Activated CD4-positive, CD25-positive, alpha-beta regulatory T cell treated with anti-CD3 and anti-CD28 coated beads, Interleukin-2, amount 50 U/mL, for 72 hours (primary cell): ENCODE measurements at regions not wholly inside any gene's neighbourhood (a gene's known extent, or its start where the extent isn't known, plus 50 kb on each side); places are given as distances from the start of the nearest gene placed in this dataset.

Experiments
- DNase-seq: peaks from one replicate; pipeline ENCODE4 v3.0.0; 2021

GRCh38 chr17:77867308-77867781 is 91.2 kb upstream of the TNRC6C start:
- no peak for DNase-seq

- no peak for DNase-seq
Observed at GRCh38 chr17:77867976-77868713, 90.4 kb upstream of the TNRC6C start.

DNA sequence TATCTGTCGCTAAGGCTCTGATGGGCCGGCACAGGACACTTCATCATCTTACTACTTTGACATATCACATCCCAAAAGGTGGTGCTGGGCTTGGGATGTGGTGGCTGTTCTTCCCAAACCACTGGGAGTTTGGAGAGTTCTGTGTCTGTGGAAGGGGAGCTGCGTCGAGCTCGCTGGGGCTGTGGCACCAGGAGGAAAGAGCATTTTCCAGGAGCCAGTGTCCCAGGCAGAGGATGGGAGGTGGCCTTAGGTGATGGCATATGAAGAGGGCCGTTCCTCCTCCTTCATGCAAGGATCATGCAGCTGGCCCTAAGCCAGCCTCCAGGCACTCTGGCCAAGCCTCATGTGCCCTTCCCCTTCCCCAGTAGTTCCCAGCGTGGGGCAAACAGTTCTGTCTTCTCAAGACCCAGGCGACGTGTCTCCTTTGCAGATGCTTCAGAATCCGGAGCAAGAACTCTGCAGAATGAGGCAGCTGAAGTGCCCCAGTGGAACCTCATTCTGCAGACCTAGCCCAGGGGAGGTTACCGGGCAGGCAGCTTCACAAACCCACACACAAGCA is 89.4 kb upstream of the TNRC6C start:
- DNase-seq: no peak

- DNase-seq: no peak
Observed at GRCh38 chr17:77869665-77870132, 88.8 kb upstream of the TNRC6C start.

DNA sequence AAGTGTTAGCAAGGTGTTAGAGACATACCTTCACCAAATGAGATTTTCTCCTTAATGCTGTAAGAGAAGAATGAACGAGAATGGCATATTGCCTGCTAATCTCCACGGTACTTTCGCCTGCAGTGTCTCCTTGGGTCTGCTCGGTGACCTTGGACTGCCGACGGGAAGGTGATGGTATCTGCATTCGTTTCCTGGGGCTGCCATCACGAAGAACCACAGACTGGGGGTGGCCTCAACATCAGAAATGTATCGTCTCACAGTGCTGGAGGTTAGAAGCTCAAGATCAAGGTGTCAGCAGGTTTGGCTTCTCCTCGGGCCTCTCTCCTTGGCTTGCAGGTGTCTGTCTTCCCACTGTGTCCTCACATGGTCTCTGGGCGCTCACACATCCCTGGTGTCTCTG is 86.3 kb upstream of the TNRC6C start:
- DNase-seq: no peak

DNA sequence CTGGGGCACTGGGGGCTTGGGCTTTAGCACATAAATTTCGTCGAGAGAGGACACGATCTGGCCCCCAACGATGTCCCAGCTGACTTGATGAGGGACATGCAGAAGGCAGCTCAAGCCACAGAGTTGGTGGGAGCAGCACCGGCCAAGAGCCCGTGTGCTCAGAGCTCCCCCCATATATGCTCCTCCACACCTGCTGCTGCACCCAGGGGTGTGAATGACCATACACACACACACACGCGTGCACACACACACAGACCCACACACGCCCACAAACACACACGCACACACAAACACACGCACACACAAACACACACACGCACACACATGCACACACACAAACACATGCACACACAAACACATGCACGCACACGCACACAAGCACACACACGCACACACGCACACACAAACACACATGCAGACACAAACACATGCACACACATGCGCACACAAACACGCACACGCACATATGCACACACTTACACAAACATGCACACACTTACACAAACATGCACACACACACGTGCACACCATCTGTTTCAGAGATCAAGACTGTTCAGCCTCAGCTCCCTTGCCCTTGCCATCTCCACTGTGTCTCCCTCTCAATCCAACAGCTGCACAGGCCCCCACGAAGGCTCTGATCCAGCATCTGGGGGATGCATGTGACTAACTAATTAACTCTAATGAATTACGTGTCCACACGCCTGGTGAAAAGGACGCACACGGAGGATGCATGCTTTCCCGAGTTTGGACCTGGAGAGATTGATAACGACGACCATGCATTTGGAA is 85.6 kb upstream of the TNRC6C start:
- DNase-seq: no peak

DNA sequence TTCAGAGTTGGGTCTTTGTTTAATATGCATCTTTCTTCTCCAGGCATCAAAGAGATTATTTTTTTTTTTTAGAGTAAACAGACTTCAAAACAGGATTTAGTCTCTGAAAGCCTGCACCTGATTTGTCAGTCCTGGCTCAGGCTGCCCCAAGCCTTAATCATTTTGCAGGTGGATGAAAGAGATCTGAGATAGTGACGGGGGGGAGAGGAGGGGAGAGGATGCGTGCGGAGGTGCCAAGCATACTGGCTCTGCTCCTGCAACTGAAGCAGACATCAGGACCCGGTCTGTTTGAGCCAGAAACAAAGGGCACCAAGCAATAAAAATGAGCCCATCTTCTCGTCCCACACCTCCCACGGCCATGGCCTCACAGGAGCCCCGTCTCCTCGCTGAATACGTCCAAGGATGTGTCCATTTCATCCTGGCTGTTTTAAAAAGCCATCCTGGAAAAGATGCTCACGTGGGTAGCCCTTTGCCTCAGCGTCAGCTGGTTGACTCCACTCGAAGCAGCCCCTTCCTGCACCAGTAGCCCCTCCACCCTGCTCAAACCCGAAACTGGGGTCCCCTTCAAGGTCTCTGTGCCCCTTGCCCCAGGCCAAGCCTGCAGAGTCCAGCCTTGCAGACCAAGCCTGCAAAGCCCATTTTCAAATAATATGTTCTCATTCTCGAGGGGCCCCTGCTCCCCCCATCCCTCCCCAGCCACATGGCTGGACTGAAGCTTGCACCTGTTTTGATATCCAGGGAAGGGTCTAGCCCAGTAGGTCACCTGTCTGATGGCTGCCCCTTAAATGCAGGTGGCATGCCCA is 84.8 kb upstream of the TNRC6C start:
- DNase-seq: no peak

GRCh38 chr17:77874303-77875050 is 84.0 kb upstream of the TNRC6C start:
- DNase-seq: no peak

DNA sequence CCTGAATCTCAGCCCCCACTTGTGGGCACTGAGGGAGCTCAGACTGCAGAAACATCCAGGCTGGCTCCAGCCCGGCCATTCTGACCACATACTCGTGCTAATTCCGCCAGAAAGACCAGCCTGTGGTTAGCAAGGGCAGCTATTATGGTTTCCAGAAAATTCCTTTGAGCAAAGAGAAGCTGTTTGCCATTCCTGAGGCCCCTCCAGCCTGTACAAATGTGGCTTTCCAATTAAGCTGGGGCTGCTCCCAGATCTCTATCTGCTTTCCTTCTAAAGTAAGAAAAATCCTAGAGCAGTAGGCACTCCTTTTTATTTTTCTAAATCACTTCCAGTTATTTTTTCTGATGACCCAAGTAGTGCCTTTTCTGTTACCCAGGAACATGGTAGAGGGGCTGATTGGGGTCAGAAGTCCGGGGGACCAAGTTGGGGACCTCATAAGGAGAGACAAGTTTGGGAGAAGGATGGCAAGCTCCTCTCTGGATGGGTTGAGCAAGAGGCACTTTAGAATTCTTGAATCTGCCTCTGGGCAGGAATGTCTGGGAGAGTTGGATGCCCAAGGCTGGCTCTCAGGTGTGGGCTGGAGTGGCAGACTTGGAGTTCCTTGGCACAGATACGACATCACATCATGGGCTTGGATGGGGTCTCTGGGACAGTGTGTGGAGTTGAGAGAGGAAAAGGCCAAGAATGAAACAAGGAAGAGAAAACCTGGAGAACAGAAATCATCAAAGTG is 83.3 kb upstream of the TNRC6C start:
- DNase-seq: no peak

DNA sequence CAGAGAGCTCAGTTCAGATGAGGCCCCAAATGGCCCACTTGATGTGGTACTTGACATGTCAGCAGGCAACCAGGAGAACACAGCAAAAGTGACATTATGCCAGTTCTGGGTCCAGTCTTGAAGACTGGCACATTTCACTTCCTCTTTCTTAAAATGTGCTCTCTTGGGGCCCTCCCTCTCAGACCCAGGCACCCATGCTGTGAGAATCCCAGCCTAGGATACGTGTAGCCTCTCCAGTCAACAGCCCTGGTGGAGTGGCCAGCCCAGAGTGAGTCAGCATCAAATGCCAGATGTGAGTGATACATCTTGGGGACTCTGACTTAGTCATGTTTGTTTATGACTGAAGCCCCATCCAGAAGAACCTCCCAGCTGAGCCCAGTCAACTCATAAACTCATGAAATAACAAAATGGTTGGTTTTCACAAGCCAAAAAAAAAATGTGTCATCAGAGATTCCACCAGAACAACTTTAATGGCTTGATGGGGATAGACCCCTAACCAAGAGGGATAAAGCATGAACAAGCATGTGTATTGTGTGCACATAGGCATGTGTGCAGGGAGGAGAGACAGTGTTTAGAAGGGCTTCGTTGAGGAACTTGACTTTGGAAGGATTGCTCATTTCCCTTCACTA is 82.5 kb upstream of the TNRC6C start:
- no peak for DNase-seq

- DNase-seq: no peak
Observed at GRCh38 chr17:77877036-77877435, 81.5 kb upstream of the TNRC6C start.

GRCh38 chr17:77877646-77878355 is 80.7 kb upstream of the TNRC6C start:
- no peak for DNase-seq

DNA sequence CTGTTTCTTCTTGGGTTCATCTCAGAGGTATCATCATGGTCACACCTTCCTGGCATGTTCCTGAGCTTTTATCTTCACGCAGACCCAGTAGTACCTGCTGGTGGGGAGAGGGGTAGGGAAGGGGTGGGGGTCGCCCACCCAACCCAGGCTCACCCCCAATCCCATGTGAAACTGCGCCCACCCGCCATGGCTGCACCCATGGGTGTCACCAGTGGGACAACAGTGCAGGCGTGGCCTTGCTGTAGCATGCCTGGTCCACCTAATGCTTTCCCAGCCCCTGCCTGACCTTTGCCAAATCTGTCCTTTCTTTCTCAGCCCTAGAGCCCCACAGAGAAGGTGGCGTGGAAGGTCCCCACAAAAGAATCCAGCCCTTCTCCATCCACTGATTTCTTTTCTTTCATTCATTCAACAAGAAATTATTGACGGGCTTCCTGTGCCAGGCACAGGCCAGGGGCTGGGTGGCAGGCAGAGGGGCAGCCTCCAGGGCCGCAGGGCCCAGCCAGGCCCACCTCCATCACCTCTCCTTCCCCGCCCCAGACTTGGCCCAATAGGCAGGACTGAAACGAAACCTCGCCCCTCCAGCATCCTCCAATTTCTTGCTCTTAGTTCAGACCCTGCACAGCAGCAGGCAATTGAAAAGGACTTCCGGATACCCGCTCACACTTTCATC is 79.1 kb upstream of the TNRC6C start:
- no peak for DNase-seq

DNA sequence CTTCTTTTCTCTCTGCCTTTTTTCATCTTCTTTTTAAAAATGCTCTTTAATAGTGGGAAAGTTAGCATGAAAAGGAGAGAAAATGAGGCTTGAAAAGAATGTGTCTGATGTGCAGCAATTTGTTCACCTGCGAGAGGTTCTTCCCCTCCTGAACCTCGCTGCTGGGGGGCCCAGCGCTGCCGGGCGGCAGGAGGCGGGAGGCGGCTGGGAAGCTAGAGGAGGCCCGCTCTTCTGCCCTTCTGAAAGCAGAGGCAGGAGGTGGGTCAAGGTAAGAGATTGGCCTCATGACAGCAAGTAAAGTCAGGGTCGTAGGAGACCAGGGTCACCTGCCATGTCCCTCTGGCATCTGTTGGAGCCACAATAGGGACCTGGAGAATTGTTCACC is 78.6 kb upstream of the TNRC6C start:
- DNase-seq: no peak

GRCh38 chr17:77880711-77881450 is 77.6 kb upstream of the TNRC6C start:
- no peak for DNase-seq

- peak; percentile 68 for DNase-seq
Observed at GRCh38 chr17:77881545-77881944, 77.0 kb upstream of the TNRC6C start.

- no peak for DNase-seq
Observed at GRCh38 chr17:77882040-77882439, 76.5 kb upstream of the TNRC6C start.

- peak; percentile 70 for DNase-seq
Observed at GRCh38 chr17:77882481-77883212, 75.9 kb upstream of the TNRC6C start.
